HepG2 (cell line): ENCODE measurements at regions not wholly inside any gene's neighbourhood (a gene's known extent, or its start where the extent isn't known, plus 50 kb on each side); places are given as distances from the start of the nearest gene placed in this dataset.

Experiments
- ATAC-seq: fragments of 200-7000 bp; cut with Tn5 transposase; 3 replicates; pipeline ENCODE4 v1.9.1; 2020; ENCODE audit warnings: mild to moderate bottlenecking, moderate library complexity
- BruUV-seq: library from RNA; stranded (reverse); fragments of 400-500 nt; replicated peaks from 2 replicates; lab custom pipeline; 2021; lab: Mats Ljungman, UMichigan
- CTCF ChIA-PET: fragments of 300-600 bp; formaldehyde crosslinking; extraction: SDS; loops from one replicate; lab custom pipeline; 2021; ENCODE audit warnings: low total read pairs, inconsistent platforms, low intra/inter-chr PET ratio; lab: Yijun Ruan, JAX
- POLR2A ChIA-PET: fragments of 350-600 bp; sonication (Branson Sonifier 250); formaldehyde crosslinking; loops from one replicate; lab custom pipeline; 2020; ENCODE audit warnings: antibody characterized with exemption, inconsistent platforms; lab: Yijun Ruan, JAX
- DNase-seq: peaks from one replicate; pipeline ENCODE4 v3.0.0-alpha.2; 2015; ENCODE audit warnings: low spot score
- FAIRE-seq: peaks from 3 replicates; lab custom pipeline; 2011; peaks lifted over from hg19 to GRCh38; lab: Jason Lieb, UNC
- H2AFZ ChIP-seq: one replicate; pipeline ENCODE4 v1.6.1; 2011; ENCODE audit warnings: low read length, inconsistent platforms
- H3K27ac ChIP-seq: fragments of 300-600 bp; 3 replicates; pipeline ENCODE4 v1.8.0; 2011; ENCODE audit warnings: mixed run types, mild to moderate bottlenecking, mixed read lengths, low read length, inconsistent platforms; ENCODE audit not compliant: insufficient read depth; ENCODE audit errors: extremely low read length
- H3K27me3 ChIP-seq, 2 experiments: fragments of 200-600 bp in 1 of 2; 2 replicates in 1 of 2; 3 replicates in 1 of 2; pipeline versions ENCODE4 v1.6.0 to v1.8.0; 2011; ENCODE audit warnings: low read length in 2 of 2, mild to moderate bottlenecking in 2 of 2, moderate library complexity in 2 of 2, inconsistent platforms in 1 of 2; ENCODE audit not compliant: insufficient read depth in 2 of 2, control insufficient read depth in 1 of 2
- H3K36me3 ChIP-seq, 2 experiments: fragments of 200-600 bp in 1 of 2; replicated peaks in 1 of 2; 2 replicates in 1 of 2; 3 replicates in 1 of 2; pipeline versions ENCODE4 v1.5.1 to v1.8.0; 2011; ENCODE audit warnings: low read length in 2 of 2, inconsistent platforms in 1 of 2; ENCODE audit not compliant: insufficient read depth in 2 of 2, control insufficient read depth in 1 of 2
- H3K4me1 ChIP-seq: 2 replicates; pipeline ENCODE4 v1.5.1; 2012; ENCODE audit warnings: low read length, inconsistent platforms; ENCODE audit not compliant: insufficient read depth
- H3K4me2 ChIP-seq: 2 replicates; pipeline ENCODE4 v1.6.0; 2011; ENCODE audit warnings: low read depth, low read length, inconsistent platforms
- H3K4me3 ChIP-seq, 3 experiments: fragments of 200-600 bp in 1 of 3; sonication (generic), shearing (Covaris generic) in 1 of 3; replicated peaks in 1 of 3; 2 replicates each; pipeline ENCODE4 v1.5.1; 2011 to 2016; ENCODE audit warnings: low read length in 3 of 3, inconsistent platforms in 2 of 3, low read depth in 2 of 3, mild to moderate bottlenecking in 2 of 3, control low read depth in 1 of 3, mixed read lengths in 1 of 3; ENCODE audit not compliant: insufficient read depth in 1 of 3
- H3K79me2 ChIP-seq: one replicate; pipeline ENCODE4 v1.6.1; 2011; ENCODE audit warnings: low read length, inconsistent platforms; ENCODE audit not compliant: insufficient read depth
- H3K9ac ChIP-seq: 2 replicates; pipeline ENCODE4 v1.6.0; 2011; ENCODE audit warnings: mild to moderate bottlenecking, low read depth, low read length, inconsistent platforms; ENCODE audit not compliant: insufficient read depth
- H3K9me3 ChIP-seq: 2 replicates; pipeline ENCODE4 v1.5.1; 2012; ENCODE audit warnings: mild to moderate bottlenecking, low read length
- H4K20me1 ChIP-seq: 2 replicates; pipeline ENCODE4 v1.6.0; 2011; ENCODE audit warnings: inconsistent platforms, mild to moderate bottlenecking, low read length, moderate library complexity; ENCODE audit not compliant: insufficient read depth
- ARID5B ChIP-seq: IDR thresholded peaks from 2 replicates; pipeline ENCODE4 v1.4.0; 2020; ENCODE audit warnings: mild to moderate bottlenecking, missing genetic modification reagents
- ARNT ChIP-seq: fragments of 450-650 bp; IDR thresholded peaks from 2 replicates; pipeline ENCODE4 v1.6.1; 2017
- IRF1 ChIP-seq: sonication (generic); formaldehyde crosslinking; IDR thresholded peaks from 2 replicates; pipeline ENCODE4 v1.4.0; 2020; ENCODE audit warnings: low read depth, mild to moderate bottlenecking, missing genetic modification reagents
- MIER3 ChIP-seq: IDR thresholded peaks from 2 replicates; pipeline ENCODE4 v1.6.1; 2016; ENCODE audit warnings: missing compliant biosample characterization, borderline replicate concordance
- SP1 ChIP-seq, 2 experiments: fragments of 450-650 bp in 1 of 2; sonication (generic) in 1 of 2; formaldehyde crosslinking in 1 of 2; IDR thresholded peaks; 2 replicates each; pipeline versions ENCODE4 v1.4.0 to v1.6.1; 2016 to 2020; ENCODE audit warnings: missing genetic modification reagents in 1 of 2
- SP5 ChIP-seq: IDR thresholded peaks from 2 replicates; pipeline ENCODE4 v1.6.1; 2016; ENCODE audit warnings: low read depth, borderline replicate concordance
- SRSF4 ChIP-seq: fragments of 200-400 bp; formaldehyde crosslinking; IDR thresholded peaks from one replicate; pipeline ENCODE4 v1.6.1; 2018; ENCODE audit warnings: mild to moderate bottlenecking, low read depth, low read length, moderate library complexity; ENCODE audit not compliant: poor library complexity, severe bottlenecking
- ZBTB38 ChIP-seq: sonication (generic); formaldehyde crosslinking; IDR thresholded peaks from 2 replicates; pipeline ENCODE4 v1.5.1; 2020; ENCODE audit warnings: mild to moderate bottlenecking, missing genetic modification reagents
- ZFAT ChIP-seq: sonication (generic); formaldehyde crosslinking; conservative IDR thresholded peaks from 2 replicates; pipeline ENCODE4 v1.8.1; 2023; ENCODE audit warnings: missing genetic modification reagents, inconsistent platforms
- ZNF207 ChIP-seq: fragments of 450-650 bp; IDR thresholded peaks from 2 replicates; pipeline ENCODE4 v1.6.1; 2016; ENCODE audit warnings: antibody characterized with exemption, borderline replicate concordance
- ZNF282 ChIP-seq: fragments of 450-650 bp; IDR thresholded peaks from 2 replicates; pipeline ENCODE4 v1.6.1; 2018; ENCODE audit not compliant: partially characterized antibody
- ZNF441 ChIP-seq: sonication (generic); formaldehyde crosslinking; IDR thresholded peaks from 2 replicates; pipeline ENCODE4 v1.7.0; 2021; ENCODE audit warnings: missing genetic modification reagents, borderline replicate concordance
- ZNF691 ChIP-seq: sonication (generic); formaldehyde crosslinking; IDR thresholded peaks from 2 replicates; pipeline ENCODE4 v1.4.0; 2020; ENCODE audit warnings: missing genetic modification reagents, low read depth, mild to moderate bottlenecking, borderline replicate concordance
- ZNF709 ChIP-seq: sonication (generic); formaldehyde crosslinking; IDR thresholded peaks from 2 replicates; pipeline ENCODE4 v1.5.0; 2020; ENCODE audit warnings: mild to moderate bottlenecking, missing genetic modification reagents
- ZNF775 ChIP-seq: sonication (generic); formaldehyde crosslinking; IDR thresholded peaks from 2 replicates; pipeline ENCODE4 v1.4.0; 2020; ENCODE audit warnings: missing genetic modification reagents, mild to moderate bottlenecking, moderate library complexity, borderline replicate concordance
- WGBS: methylation state at CpG from one replicate; pipeline ENCODE4 v1.1.6; 2017; ENCODE audit warnings: low lambda C conversion rate; 5-methylcytosine and 5-hydroxymethylcytosine counted together
- in situ Hi-C: cut with HindIII; loops from 2 replicates; pipeline ENCODE4 v1.10.0; 2017; ENCODE audit warnings: low pct_unique_long_range_greater_than_20kb; ENCODE audit not compliant: extremely low pct_ligation_motif_present
- intact Hi-C: fragments of 100-400 bp; cut with micrococcal nuclease; formaldehyde crosslinking; loops from one replicate; pipeline ENCODE4 v1.10.0; 2022; ENCODE audit not compliant: unreplicated experiment
- TF ChIP-seq, protein P1 (sequence below): sonication (generic); formaldehyde crosslinking; IDR thresholded peaks from 2 replicates; pipeline ENCODE4 v1.8.0; 2022; ENCODE audit warnings: low read depth, missing genetic modification reagents

DNA sequence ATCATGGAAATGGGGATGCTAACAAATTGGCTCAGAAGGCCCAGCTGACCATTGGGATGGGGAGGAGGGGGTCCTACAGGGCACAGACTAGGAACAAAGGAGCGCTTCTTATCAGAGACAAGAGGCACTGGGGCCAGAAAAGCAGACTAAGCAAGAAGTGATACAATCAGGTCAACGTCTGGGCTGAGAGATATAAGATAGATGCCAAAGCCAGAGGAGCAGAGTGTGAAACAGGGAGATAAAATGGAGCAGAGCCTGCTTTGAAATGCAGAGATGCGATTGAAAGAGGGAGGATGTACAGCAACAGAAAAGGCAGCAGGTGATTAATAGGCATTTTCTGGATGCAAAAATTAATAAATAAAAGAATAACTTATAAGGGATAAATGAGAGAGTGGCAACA, 127.5 kb upstream of the SAMSN1 start (continued):
- TF ChIP-seq ARID5B (CRISPR knock-in tag) (no peak), ZNF282 (no peak), SP5 (CRISPR knock-in tag) (no peak), MIER3 (no peak), ARNT (no peak)
- TF ChIP-seq, all 625 proteins: peak for 0

DNA sequence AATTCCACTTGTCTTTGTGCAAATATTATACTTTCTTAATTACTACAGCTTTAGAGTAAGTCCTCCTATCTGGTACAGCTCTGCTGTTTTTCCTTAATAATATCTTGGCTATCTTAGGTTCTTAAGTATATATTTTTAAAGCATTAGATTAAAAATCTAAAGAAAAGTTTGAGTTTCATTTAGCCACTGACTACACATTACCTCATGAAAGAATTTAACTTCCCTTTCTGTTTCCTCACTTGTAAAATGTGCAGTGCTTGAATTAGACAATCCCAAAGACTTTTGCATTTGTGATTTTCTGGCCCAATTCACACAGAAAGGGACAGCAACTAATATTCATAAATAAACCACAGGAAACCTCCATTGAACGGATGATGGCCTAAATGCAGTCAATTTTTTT, 126.4 kb upstream of the SAMSN1 start:
- H3K9ac ChIP-seq, result no peak overlapping the region
- 0% methylated on average over 1 of the region's 1 CpG for WGBS
- H3K36me3 ChIP-seq, result no peaks in the 10 kb centered on the region
- in situ Hi-C loops (no loop called here), intact Hi-C loops (no loop called here)
- ChIA-PET CTCF (no interaction called here), POLR2A (no interaction called here)
- H3K79me2 ChIP-seq, result no peaks in the 10 kb centered on the region
- H4K20me1 ChIP-seq, result no peaks in the 10 kb centered on the region
- no peaks in the 10 kb centered on the region for H3K4me1 ChIP-seq
- no peak for ATAC-seq
- H3K27ac ChIP-seq, result no peak overlapping the region
- no peak overlapping the region for H3K4me2 ChIP-seq
- no TSS peak for BruUV-seq
- H2AFZ ChIP-seq, result no peak overlapping the region
- no peaks in the 10 kb centered on the region for H3K9me3 ChIP-seq
- no peak for FAIRE-seq
- H3K4me3 ChIP-seq, result no peak overlapping the region
- no peak for DNase-seq
- H3K27me3 ChIP-seq, result no peaks in the 10 kb centered on the region
- no peak for TF ChIP-seq ZNF691 (CRISPR knock-in tag)
- TF ChIP-seq SP1 (IDR thresholded peaks at IDR 0.05), result no peak
- TF ChIP-seq SP1 (CRISPR knock-in tag; IDR thresholded peaks at IDR 0.05), result no peak
- TF ChIP-seq ZNF441 (CRISPR knock-in tag), result no peak
- no peak for TF ChIP-seq SRSF4
- TF ChIP-seq, protein P1, sequence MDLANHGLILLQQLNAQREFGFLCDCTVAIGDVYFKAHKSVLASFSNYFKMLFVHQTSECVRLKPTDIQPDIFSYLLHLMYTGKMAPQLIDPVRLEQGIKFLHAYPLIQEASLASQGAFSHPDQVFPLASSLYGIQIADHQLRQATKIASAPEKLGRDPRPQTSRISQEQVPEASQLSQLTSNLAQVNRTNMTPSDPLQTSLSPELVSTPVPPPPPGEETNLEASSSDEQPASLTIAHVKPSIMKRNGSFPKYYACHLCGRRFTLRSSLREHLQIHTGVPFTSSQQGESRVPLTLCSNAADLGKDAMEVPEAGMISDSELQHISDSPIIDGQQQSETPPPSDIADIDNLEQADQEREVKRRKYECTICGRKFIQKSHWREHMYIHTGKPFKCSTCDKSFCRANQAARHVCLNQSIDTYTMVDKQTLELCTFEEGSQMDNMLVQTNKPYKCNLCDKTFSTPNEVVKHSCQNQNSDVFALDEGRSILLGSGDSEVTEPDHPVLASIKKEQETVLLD (CRISPR knock-in tag), result no peak
- TF ChIP-seq ZFAT (CRISPR knock-in tag), result no peak
- TF ChIP-seq ZNF709 (CRISPR knock-in tag), result no peak
- TF ChIP-seq ZNF207, result no peak
- no peak for TF ChIP-seq ZNF775
- no peak for TF ChIP-seq IRF1 (CRISPR knock-in tag)
- no peak for TF ChIP-seq ZBTB38
